ENCODE measurements at regions not wholly inside any gene's neighbourhood (a gene's known extent, or its start where the extent isn't known, plus 50 kb on each side); places are given as distances from the start of the nearest gene placed in this dataset.
A peak's percentile ranks its signal among the peaks of the same experiment; 100 is the strongest.

- Histone ChIP-seq H3K4me1 (ENCODE audit: control insufficient read depth, insufficient read depth, low read length) (no peaks in the 10 kb centered on the region), H3K27me3 (ENCODE audit: control insufficient read depth, insufficient read depth, low read length) (no peaks in the 10 kb centered on the region), H3K36me3 (ENCODE audit: control insufficient read depth, insufficient read depth, low read length) (no peaks in the 10 kb centered on the region), H3K9me3 (ENCODE audit: control insufficient read depth, insufficient read depth, low read length) (no peaks in the 10 kb centered on the region), H3K9ac (ENCODE audit: low read depth, low read length) (no peak overlapping the region), H3K4me3 (ENCODE audit: low read depth, low read length) (no peak overlapping the region)
Measured at GRCh38 chr18:61096226-61096625, 237.0 kb upstream of the CDH20 start.

- Histone ChIP-seq H3K27me3 (ENCODE audit: control insufficient read depth, insufficient read depth, low read length) (no peaks in the 10 kb centered on the region), H3K36me3 (ENCODE audit: control insufficient read depth, insufficient read depth, low read length) (no peaks in the 10 kb centered on the region), H3K9me3 (ENCODE audit: control insufficient read depth, insufficient read depth, low read length) (no peaks in the 10 kb centered on the region), H3K9ac (ENCODE audit: low read depth, low read length) (no peak overlapping the region), H3K4me3 (ENCODE audit: low read depth, low read length) (no peak overlapping the region), H3K4me1 (ENCODE audit: control insufficient read depth, insufficient read depth, low read length) (no peaks in the 10 kb centered on the region)
Measured at GRCh38 chr18:61107113-61107512, 226.1 kb upstream of the CDH20 start.

- H3K27me3 ChIP-seq (ENCODE audit: control insufficient read depth, insufficient read depth, low read length), result no peaks in the 10 kb centered on the region
- H3K36me3 ChIP-seq (ENCODE audit: control insufficient read depth, insufficient read depth, low read length), result no peaks in the 10 kb centered on the region
- no peaks in the 10 kb centered on the region for H3K4me1 ChIP-seq (ENCODE audit: control insufficient read depth, insufficient read depth, low read length)
- no peak overlapping the region for H3K4me3 ChIP-seq (ENCODE audit: low read depth, low read length)
- H3K9ac ChIP-seq (ENCODE audit: low read depth, low read length), result no peak overlapping the region
- H3K9me3 ChIP-seq (ENCODE audit: control insufficient read depth, insufficient read depth, low read length), result no peaks in the 10 kb centered on the region
Measured at GRCh38 chr18:61108706-61109105, 224.5 kb upstream of the CDH20 start.

- H3K36me3 ChIP-seq (ENCODE audit: control insufficient read depth, insufficient read depth, low read length), result no peaks in the 10 kb centered on the region
- H3K4me1 ChIP-seq (ENCODE audit: control insufficient read depth, insufficient read depth, low read length), result peaks cover 4% of the 10 kb centered on the region
- H3K9ac ChIP-seq (ENCODE audit: low read depth, low read length), result no peak overlapping the region
Measured at GRCh38 chr18:61123309-61123708, 209.9 kb upstream of the CDH20 start.

GRCh38 chr18:61127714-61128467 is 205.3 kb upstream of the CDH20 start:
- Histone ChIP-seq H3K9ac (ENCODE audit: low read depth, low read length) (peak overlapping the region; percentile 6), H3K4me1 (ENCODE audit: control insufficient read depth, insufficient read depth, low read length) (peaks cover 4% of the 10 kb centered on the region), H3K4me3 (ENCODE audit: low read depth, low read length) (no peak overlapping the region), H3K9me3 (ENCODE audit: control insufficient read depth, insufficient read depth, low read length) (no peaks in the 10 kb centered on the region), H3K36me3 (ENCODE audit: control insufficient read depth, insufficient read depth, low read length) (no peaks in the 10 kb centered on the region), H3K27me3 (ENCODE audit: control insufficient read depth, insufficient read depth, low read length) (no peaks in the 10 kb centered on the region)

More at GRCh38 chr18:61123309-61123708, 209.9 kb upstream of the CDH20 start:
- no peaks in the 10 kb centered on the region for H3K9me3 ChIP-seq (ENCODE audit: control insufficient read depth, insufficient read depth, low read length)
- H3K27me3 ChIP-seq (ENCODE audit: control insufficient read depth, insufficient read depth, low read length), result no peaks in the 10 kb centered on the region
- H3K4me3 ChIP-seq (ENCODE audit: low read depth, low read length), result no peak overlapping the region

- Histone ChIP-seq H3K9ac (ENCODE audit: low read depth, low read length) (no peak overlapping the region), H3K4me3 (ENCODE audit: low read depth, low read length) (no peak overlapping the region), H3K27me3 (ENCODE audit: control insufficient read depth, insufficient read depth, low read length) (no peaks in the 10 kb centered on the region), H3K9me3 (ENCODE audit: control insufficient read depth, insufficient read depth, low read length) (no peaks in the 10 kb centered on the region), H3K4me1 (ENCODE audit: control insufficient read depth, insufficient read depth, low read length) (peaks cover 4% of the 10 kb centered on the region), H3K36me3 (ENCODE audit: control insufficient read depth, insufficient read depth, low read length) (no peaks in the 10 kb centered on the region)
Measured at GRCh38 chr18:61129001-61129400, 204.2 kb upstream of the CDH20 start.

GRCh38 chr18:61132031-61132430 is 201.2 kb upstream of the CDH20 start:
- no peaks in the 10 kb centered on the region for H3K36me3 ChIP-seq (ENCODE audit: control insufficient read depth, insufficient read depth, low read length)
- H3K27me3 ChIP-seq (ENCODE audit: control insufficient read depth, insufficient read depth, low read length), result no peaks in the 10 kb centered on the region
- no peak overlapping the region for H3K4me3 ChIP-seq (ENCODE audit: low read depth, low read length)
- no peaks in the 10 kb centered on the region for H3K9me3 ChIP-seq (ENCODE audit: control insufficient read depth, insufficient read depth, low read length)
- no peak overlapping the region for H3K9ac ChIP-seq (ENCODE audit: low read depth, low read length)
- H3K4me1 ChIP-seq (ENCODE audit: control insufficient read depth, insufficient read depth, low read length), result peaks cover 4% of the 10 kb centered on the region

- no peaks in the 10 kb centered on the region for H3K4me1 ChIP-seq (ENCODE audit: control insufficient read depth, insufficient read depth, low read length)
- H3K4me3 ChIP-seq (ENCODE audit: low read depth, low read length), result no peak overlapping the region
- no peak overlapping the region for H3K9ac ChIP-seq (ENCODE audit: low read depth, low read length)
- H3K9me3 ChIP-seq (ENCODE audit: control insufficient read depth, insufficient read depth, low read length), result no peaks in the 10 kb centered on the region
- no peaks in the 10 kb centered on the region for H3K36me3 ChIP-seq (ENCODE audit: control insufficient read depth, insufficient read depth, low read length)
- no peaks in the 10 kb centered on the region for H3K27me3 ChIP-seq (ENCODE audit: control insufficient read depth, insufficient read depth, low read length)
Measured at GRCh38 chr18:61133783-61134182, 199.4 kb upstream of the CDH20 start.

GRCh38 chr18:61136711-61137251 is 196.4 kb upstream of the CDH20 start:
- H3K4me3 ChIP-seq (ENCODE audit: low read depth, low read length), result no peak overlapping the region
- H3K9ac ChIP-seq (ENCODE audit: low read depth, low read length), result no peak overlapping the region
- H3K36me3 ChIP-seq (ENCODE audit: control insufficient read depth, insufficient read depth, low read length), result no peaks in the 10 kb centered on the region
- no peaks in the 10 kb centered on the region for H3K27me3 ChIP-seq (ENCODE audit: control insufficient read depth, insufficient read depth, low read length)
- H3K9me3 ChIP-seq (ENCODE audit: control insufficient read depth, insufficient read depth, low read length), result no peaks in the 10 kb centered on the region
- H3K4me1 ChIP-seq (ENCODE audit: control insufficient read depth, insufficient read depth, low read length), result no peaks in the 10 kb centered on the region

- no peaks in the 10 kb centered on the region for H3K27me3 ChIP-seq (ENCODE audit: control insufficient read depth, insufficient read depth, low read length)
- H3K4me3 ChIP-seq (ENCODE audit: low read depth, low read length), result no peak overlapping the region
- H3K9ac ChIP-seq (ENCODE audit: low read depth, low read length), result no peak overlapping the region
- H3K36me3 ChIP-seq (ENCODE audit: control insufficient read depth, insufficient read depth, low read length), result no peaks in the 10 kb centered on the region
- no peaks in the 10 kb centered on the region for H3K9me3 ChIP-seq (ENCODE audit: control insufficient read depth, insufficient read depth, low read length)
- no peaks in the 10 kb centered on the region for H3K4me1 ChIP-seq (ENCODE audit: control insufficient read depth, insufficient read depth, low read length)
Measured at GRCh38 chr18:61141691-61142090, 191.5 kb upstream of the CDH20 start.

GRCh38 chr18:61148322-61148721 is 184.9 kb upstream of the CDH20 start:
- H3K36me3 ChIP-seq (ENCODE audit: control insufficient read depth, insufficient read depth, low read length), result no peaks in the 10 kb centered on the region

GRCh38 chr18:61149786-61150185 is 183.4 kb upstream of the CDH20 start:
- no peaks in the 10 kb centered on the region for H3K4me1 ChIP-seq (ENCODE audit: control insufficient read depth, insufficient read depth, low read length)
- H3K36me3 ChIP-seq (ENCODE audit: control insufficient read depth, insufficient read depth, low read length), result no peaks in the 10 kb centered on the region
- no peaks in the 10 kb centered on the region for H3K9me3 ChIP-seq (ENCODE audit: control insufficient read depth, insufficient read depth, low read length)
- no peak overlapping the region for H3K4me3 ChIP-seq (ENCODE audit: low read depth, low read length)
- no peak overlapping the region for H3K9ac ChIP-seq (ENCODE audit: low read depth, low read length)
- no peaks in the 10 kb centered on the region for H3K27me3 ChIP-seq (ENCODE audit: control insufficient read depth, insufficient read depth, low read length)

More at GRCh38 chr18:61148322-61148721, 184.9 kb upstream of the CDH20 start:
- Histone ChIP-seq H3K4me1 (ENCODE audit: control insufficient read depth, insufficient read depth, low read length) (no peaks in the 10 kb centered on the region), H3K9me3 (ENCODE audit: control insufficient read depth, insufficient read depth, low read length) (no peaks in the 10 kb centered on the region), H3K27me3 (ENCODE audit: control insufficient read depth, insufficient read depth, low read length) (no peaks in the 10 kb centered on the region), H3K9ac (ENCODE audit: low read depth, low read length) (no peak overlapping the region), H3K4me3 (ENCODE audit: low read depth, low read length) (no peak overlapping the region)

All from iPS-15b (cell line).